ENCODE measurements at regions not wholly inside any gene's neighbourhood (a gene's known extent, or its start where the extent isn't known, plus 50 kb on each side); places are given as distances from the start of the nearest gene placed in this dataset.
"Not testable (repeated sequence)": the region's sequence is repeated elsewhere in the genome, so short reads cannot be mapped to it uniquely, and the experiment has no call there.

- DNase-seq (no peak), ATAC-seq (ENCODE audit: low read depth) (no peak)
- Mint-ChIP-seq H3K27ac (no peak overlapping the region), H3K9me3 (ENCODE audit: insufficient read depth) (peaks cover 19% of the 10 kb centered on the region), H3K4me3 (no peak overlapping the region), H3K27me3 (no peaks in the 10 kb centered on the region), H3K4me1 (no peaks in the 10 kb centered on the region)
- Histone ChIP-seq H2AFZ (ENCODE audit: insufficient read depth, low read depth, low read length, poor library complexity, severe bottlenecking) (no peak overlapping the region), H3K27ac (ENCODE audit: low read length in 2 of 2) (no peak overlapping the region), H3K4me3 (ENCODE audit: control extremely low read depth in 1 of 5, extremely low read depth in 1 of 5, insufficient read depth in 1 of 5, low read depth in 2 of 5, low read length in 4 of 5) (no peak overlapping the region), H3K9ac (ENCODE audit: low read length) (no peak overlapping the region), H3K9me3 (ENCODE audit: control extremely low read depth in 1 of 3, control insufficient read depth in 2 of 3, insufficient read depth in 1 of 3, low read length in 2 of 3) (peaks cover 4 to 25% (median 22%) of the 10 kb centered on the region in 3 donors), H3K4me1 (ENCODE audit: control insufficient read depth in 2 of 2, insufficient read depth in 2 of 2, low read length in 2 of 2) (no peaks in the 10 kb centered on the region), H3K79me2 (ENCODE audit: control insufficient read depth, insufficient read depth, low read length) (no peaks in the 10 kb centered on the region), H4K20me1 (ENCODE audit: control insufficient read depth, insufficient read depth, low read length, poor library complexity, severe bottlenecking) (no peaks in the 10 kb centered on the region), H3K4me2 (replicated peaks; ENCODE audit: low read depth, low read length, poor library complexity, severe bottlenecking) (no peak overlapping the region), H3K36me3 (replicated peaks in 1 of 2; ENCODE audit: control extremely low read depth in 1 of 2, control insufficient read depth in 1 of 2, extremely low read depth in 1 of 2, insufficient read depth in 2 of 2, low read length in 1 of 2) (no peaks in the 10 kb centered on the region), H3K27me3 (replicated peaks in 1 of 4; ENCODE audit: control extremely low read depth in 1 of 4, control insufficient read depth in 3 of 4, insufficient read depth in 4 of 4, low read length in 3 of 4) (no peaks in the 10 kb centered on the region)
- 67% methylated on average over 3 of the region's 6 CpGs for WGBS (ENCODE audit: insufficient coverage)
- CTCF ChIA-PET, result no interaction called here
- POLR2A ChIA-PET, result no interaction called here
- TF ChIP-seq EZH2 (IDR thresholded peaks at IDR 0.05; ENCODE audit: borderline replicate concordance, insufficient read depth, low read depth, low read length, poor library complexity, severe bottlenecking), result no peak
- TF ChIP-seq, protein P1, sequence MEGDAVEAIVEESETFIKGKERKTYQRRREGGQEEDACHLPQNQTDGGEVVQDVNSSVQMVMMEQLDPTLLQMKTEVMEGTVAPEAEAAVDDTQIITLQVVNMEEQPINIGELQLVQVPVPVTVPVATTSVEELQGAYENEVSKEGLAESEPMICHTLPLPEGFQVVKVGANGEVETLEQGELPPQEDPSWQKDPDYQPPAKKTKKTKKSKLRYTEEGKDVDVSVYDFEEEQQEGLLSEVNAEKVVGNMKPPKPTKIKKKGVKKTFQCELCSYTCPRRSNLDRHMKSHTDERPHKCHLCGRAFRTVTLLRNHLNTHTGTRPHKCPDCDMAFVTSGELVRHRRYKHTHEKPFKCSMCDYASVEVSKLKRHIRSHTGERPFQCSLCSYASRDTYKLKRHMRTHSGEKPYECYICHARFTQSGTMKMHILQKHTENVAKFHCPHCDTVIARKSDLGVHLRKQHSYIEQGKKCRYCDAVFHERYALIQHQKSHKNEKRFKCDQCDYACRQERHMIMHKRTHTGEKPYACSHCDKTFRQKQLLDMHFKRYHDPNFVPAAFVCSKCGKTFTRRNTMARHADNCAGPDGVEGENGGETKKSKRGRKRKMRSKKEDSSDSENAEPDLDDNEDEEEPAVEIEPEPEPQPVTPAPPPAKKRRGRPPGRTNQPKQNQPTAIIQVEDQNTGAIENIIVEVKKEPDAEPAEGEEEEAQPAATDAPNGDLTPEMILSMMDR (IDR thresholded peaks at IDR 0.05), result no peak
- intact Hi-C loops (cut with micrococcal nuclease), result no loop called here
Observed at GRCh38 chr22:11042116-11042515, 4485.9 kb upstream of the OR11H1 start.

DNA sequence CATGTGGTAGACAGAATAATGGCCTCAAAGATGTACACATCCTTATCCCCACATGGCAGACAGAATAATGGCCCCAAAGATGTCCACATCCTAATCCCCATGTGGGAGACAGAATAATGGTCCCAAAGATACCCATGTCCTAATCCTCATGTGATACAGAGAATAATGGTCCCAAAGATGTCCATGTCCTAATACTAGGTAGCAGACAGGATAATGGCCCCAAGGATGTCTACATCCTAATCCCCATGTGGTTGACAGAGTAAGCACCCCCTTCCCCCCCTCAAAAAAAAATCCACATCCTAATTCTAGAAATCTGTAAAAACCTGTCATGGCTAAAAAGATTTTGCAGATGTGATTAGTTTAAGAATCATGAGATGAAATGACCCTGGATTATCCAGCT, 4484.7 kb upstream of the OR11H1 start:
- peaks cover 14% of the 10 kb centered on the region for H3K9me3 Mint-ChIP-seq (ENCODE audit: insufficient read depth)
- ATAC-seq (ENCODE audit: low read depth); H3K4me2 ChIP-seq (replicated peaks; ENCODE audit: low read depth, low read length, poor library complexity, severe bottlenecking); H3K27ac ChIP-seq (ENCODE audit: low read length in 2 of 2); H3K79me2 ChIP-seq (ENCODE audit: control insufficient read depth, insufficient read depth, low read length); POLR2A ChIA-PET; intact Hi-C loops (cut with micrococcal nuclease); H3K9ac ChIP-seq (ENCODE audit: low read length); CTCF ChIA-PET; H3K27me3 ChIP-seq (replicated peaks in 1 of 4; ENCODE audit: control extremely low read depth in 1 of 4, control insufficient read depth in 3 of 4, insufficient read depth in 4 of 4, low read length in 3 of 4); H3K27me3 Mint-ChIP-seq; H3K4me1 ChIP-seq (ENCODE audit: control insufficient read depth in 2 of 2, insufficient read depth in 2 of 2, low read length in 2 of 2); H3K27ac Mint-ChIP-seq; H3K4me3 Mint-ChIP-seq; H2AFZ ChIP-seq (ENCODE audit: insufficient read depth, low read depth, low read length, poor library complexity, severe bottlenecking); H3K4me1 Mint-ChIP-seq; H3K4me3 ChIP-seq (ENCODE audit: control extremely low read depth in 1 of 5, extremely low read depth in 1 of 5, insufficient read depth in 1 of 5, low read depth in 2 of 5, low read length in 4 of 5); DNase-seq; H3K36me3 ChIP-seq (replicated peaks in 1 of 2; ENCODE audit: control extremely low read depth in 1 of 2, control insufficient read depth in 1 of 2, extremely low read depth in 1 of 2, insufficient read depth in 2 of 2, low read length in 1 of 2); H4K20me1 ChIP-seq (ENCODE audit: control insufficient read depth, insufficient read depth, low read length, poor library complexity, severe bottlenecking): not testable (repeated sequence)
- peaks cover 3 to 18% (median 12%) of the 10 kb centered on the region in 3 donors for H3K9me3 ChIP-seq (ENCODE audit: control extremely low read depth in 1 of 3, control insufficient read depth in 2 of 3, insufficient read depth in 1 of 3, low read length in 2 of 3)

DNA sequence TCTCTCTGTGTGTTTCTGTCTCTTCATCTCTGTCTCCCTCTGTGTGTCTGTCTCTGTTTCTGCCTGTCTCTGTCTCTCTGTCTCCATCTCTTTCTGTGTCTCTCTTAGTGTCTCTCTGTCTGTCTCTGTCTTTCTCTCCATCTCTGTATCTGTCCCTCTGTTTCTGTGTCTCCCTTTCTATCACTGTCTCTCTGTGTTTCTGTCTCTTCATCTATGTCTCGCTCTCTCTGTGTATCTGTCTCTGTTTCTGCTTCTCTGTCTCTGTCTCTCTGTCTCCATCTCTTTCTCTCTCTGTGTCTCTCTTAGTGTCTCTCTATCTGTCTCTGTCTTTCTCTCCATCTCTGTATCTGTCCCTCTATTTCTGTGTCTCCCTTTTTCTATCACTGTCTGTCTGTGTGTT, 4479.1 kb upstream of the OR11H1 start:
- H3K4me1 ChIP-seq (ENCODE audit: control insufficient read depth in 2 of 2, insufficient read depth in 2 of 2, low read length in 2 of 2); H3K36me3 ChIP-seq (replicated peaks in 1 of 2; ENCODE audit: control extremely low read depth in 1 of 2, control insufficient read depth in 1 of 2, extremely low read depth in 1 of 2, insufficient read depth in 2 of 2, low read length in 1 of 2); ATAC-seq (ENCODE audit: low read depth); H3K27ac ChIP-seq (ENCODE audit: low read length in 2 of 2); H3K4me2 ChIP-seq (replicated peaks; ENCODE audit: low read depth, low read length, poor library complexity, severe bottlenecking); H3K79me2 ChIP-seq (ENCODE audit: control insufficient read depth, insufficient read depth, low read length); H3K27me3 ChIP-seq (replicated peaks in 1 of 4; ENCODE audit: control extremely low read depth in 1 of 4, control insufficient read depth in 3 of 4, insufficient read depth in 4 of 4, low read length in 3 of 4); H3K27me3 Mint-ChIP-seq; DNase-seq; H3K4me3 Mint-ChIP-seq; CTCF ChIA-PET; H3K9me3 Mint-ChIP-seq (ENCODE audit: insufficient read depth); intact Hi-C loops (cut with micrococcal nuclease); H3K27ac Mint-ChIP-seq; H3K4me3 ChIP-seq (ENCODE audit: control extremely low read depth in 1 of 5, extremely low read depth in 1 of 5, insufficient read depth in 1 of 5, low read depth in 2 of 5, low read length in 4 of 5); H3K9ac ChIP-seq (ENCODE audit: low read length); H4K20me1 ChIP-seq (ENCODE audit: control insufficient read depth, insufficient read depth, low read length, poor library complexity, severe bottlenecking); POLR2A ChIA-PET; H2AFZ ChIP-seq (ENCODE audit: insufficient read depth, low read depth, low read length, poor library complexity, severe bottlenecking); H3K4me1 Mint-ChIP-seq: not testable (repeated sequence)
- WGBS (ENCODE audit: insufficient coverage), result 88% methylated on average over 1 of the region's 1 CpG
- peaks cover 0 to 26% (median 2%) of the 10 kb centered on the region in 3 donors for H3K9me3 ChIP-seq (ENCODE audit: control extremely low read depth in 1 of 3, control insufficient read depth in 2 of 3, insufficient read depth in 1 of 3, low read length in 2 of 3)
